CD4-positive, CD25-positive, alpha-beta regulatory T cell (primary cell): ENCODE measurements at regions not wholly inside any gene's neighbourhood (a gene's known extent, or its start where the extent isn't known, plus 50 kb on each side); places are given as distances from the start of the nearest gene placed in this dataset.
A peak's percentile ranks its signal among the peaks of the same experiment; 100 is the strongest.

Experiments
- ATAC-seq, 2 donors: fragments of 150-1000 bp; cut with Tn5 transposase; one replicate each; pipeline ENCODE4 v1.10.0; 2021; ENCODE audit warnings: low read depth in 2 of 2, moderate number of reproducible peaks in 2 of 2, moderate library complexity in 1 of 2
- DNase-seq, 3 donors: peaks; one replicate each; pipeline versions ENCODE4 v3.0.0 to v3.0.0-alpha.2; 2012 to 2022; ENCODE audit warnings: mixed read lengths in 1 of 3
- H3K27ac ChIP-seq: one replicate; pipeline ENCODE4 v1.7.0; 2013; ENCODE audit warnings: mild to moderate bottlenecking, low read length; ENCODE audit not compliant: insufficient read depth, poor library complexity, severe bottlenecking
- H3K27me3 ChIP-seq: one replicate; pipeline ENCODE4 v1.7.0; 2013; ENCODE audit warnings: low read length; ENCODE audit not compliant: control insufficient read depth, insufficient read depth
- H3K36me3 ChIP-seq: one replicate; pipeline ENCODE4 v1.7.0; 2013; ENCODE audit warnings: mild to moderate bottlenecking, low read length, moderate library complexity; ENCODE audit not compliant: control insufficient read depth, insufficient read depth
- H3K4me1 ChIP-seq: 2 replicates; pipeline ENCODE4 v1.7.0; 2013; ENCODE audit warnings: mild to moderate bottlenecking, low read length; ENCODE audit not compliant: insufficient read depth, control insufficient read depth, poor library complexity, severe bottlenecking
- H3K4me3 ChIP-seq: one replicate; pipeline ENCODE4 v1.7.0; 2013; ENCODE audit warnings: low read depth, mild to moderate bottlenecking, low read length, moderate library complexity
- H3K9me3 ChIP-seq, 2 experiments: 1 replicate in 1 of 2; 2 replicates in 1 of 2; pipeline ENCODE4 v1.7.0; 2013; ENCODE audit warnings: low read length in 2 of 2, mild to moderate bottlenecking in 1 of 2, moderate library complexity in 1 of 2; ENCODE audit not compliant: control insufficient read depth in 2 of 2
- H3K27ac Mint-ChIP-seq, 3 donors: one replicate each; pipeline ENCODE4 v1.8.0; 2020 to 2022; ENCODE audit warnings: mild to moderate bottlenecking in 3 of 3, mixed read lengths in 3 of 3, moderate library complexity in 2 of 3
- H3K27me3 Mint-ChIP-seq: one replicate; pipeline ENCODE4 v1.8.0; 2022; ENCODE audit warnings: mild to moderate bottlenecking, mixed read lengths
- H3K36me3 Mint-ChIP-seq: one replicate; pipeline ENCODE4 v1.8.0; 2020; ENCODE audit warnings: mixed read lengths
- H3K4me1 Mint-ChIP-seq, 4 donors: one replicate each; pipeline ENCODE4 v1.8.0; 2020 to 2022; ENCODE audit warnings: mixed read lengths in 4 of 4, mild to moderate bottlenecking in 1 of 4
- H3K4me3 Mint-ChIP-seq, 4 donors: one replicate each; pipeline ENCODE4 v1.8.0; 2020 to 2022; ENCODE audit warnings: mild to moderate bottlenecking in 4 of 4, mixed read lengths in 4 of 4, moderate library complexity in 3 of 4
- H3K9me3 Mint-ChIP-seq, 7 donors: one replicate each; pipeline ENCODE4 v1.8.0; 2020 to 2022; ENCODE audit warnings: mixed read lengths in 7 of 7, mild to moderate bottlenecking in 3 of 7, moderate library complexity in 2 of 7

- H3K27ac ChIP-seq, result no peak overlapping the region
- no peak overlapping the region for H3K4me3 ChIP-seq
- H3K27me3 ChIP-seq, result no peaks in the 10 kb centered on the region
- ATAC-seq (no peak), DNase-seq (no peak)
- no peak overlapping the region for H3K4me3 Mint-ChIP-seq
- H3K9me3 Mint-ChIP-seq, result peaks cover 5 to 14% (median 7%) of the 10 kb centered on the region in 7 donors
- no peaks in the 10 kb centered on the region for H3K36me3 ChIP-seq
- no peaks in the 10 kb centered on the region for H3K9me3 ChIP-seq
- H3K4me1 ChIP-seq, result no peaks in the 10 kb centered on the region
- H3K27ac Mint-ChIP-seq, result peak overlapping the region in 1 of 3 donors; percentile 41
- H3K27me3 Mint-ChIP-seq, result no peaks in the 10 kb centered on the region
- no peaks in the 10 kb centered on the region for H3K36me3 Mint-ChIP-seq
- no peaks in the 10 kb centered on the region for H3K4me1 Mint-ChIP-seq
Observed at GRCh38 chr3:18201315-18201714, 223.8 kb downstream of the SATB1 start.

GRCh38 chr3:18199757-18200156, 225.4 kb downstream of the SATB1 start:
- no peaks in the 10 kb centered on the region for H3K4me1 Mint-ChIP-seq
- DNase-seq (no peak), ATAC-seq (no peak)
- no peaks in the 10 kb centered on the region for H3K36me3 Mint-ChIP-seq
- no peak overlapping the region for H3K4me3 Mint-ChIP-seq
- no peak overlapping the region for H3K27ac Mint-ChIP-seq
- Histone ChIP-seq H3K36me3 (no peaks in the 10 kb centered on the region), H3K9me3 (no peaks in the 10 kb centered on the region), H3K27me3 (no peaks in the 10 kb centered on the region), H3K27ac (no peak overlapping the region), H3K4me1 (no peaks in the 10 kb centered on the region), H3K4me3 (no peak overlapping the region)
- H3K27me3 Mint-ChIP-seq, result no peaks in the 10 kb centered on the region
- peaks cover 5 to 17% (median 7%) of the 10 kb centered on the region in 7 donors for H3K9me3 Mint-ChIP-seq

GRCh38 chr3:18195836-18196235, 229.3 kb downstream of the SATB1 start:
- Mint-ChIP-seq H3K4me3 (no peak overlapping the region), H3K9me3 (peaks cover 3 to 17% (median 7%) of the 10 kb centered on the region in 7 donors), H3K27ac (no peak overlapping the region), H3K27me3 (no peaks in the 10 kb centered on the region), H3K36me3 (no peaks in the 10 kb centered on the region), H3K4me1 (no peaks in the 10 kb centered on the region)
- ATAC-seq (no peak), DNase-seq (no peak)
- Histone ChIP-seq H3K9me3 (no peaks in the 10 kb centered on the region), H3K36me3 (no peaks in the 10 kb centered on the region), H3K4me1 (no peaks in the 10 kb centered on the region), H3K27ac (no peak overlapping the region), H3K27me3 (no peaks in the 10 kb centered on the region), H3K4me3 (no peak overlapping the region)

- H3K9me3 Mint-ChIP-seq, result peaks cover 1 to 17% (median 5%) of the 10 kb centered on the region in 7 donors
- H3K36me3 Mint-ChIP-seq, result no peaks in the 10 kb centered on the region
- Histone ChIP-seq H3K9me3 (no peaks in the 10 kb centered on the region), H3K36me3 (no peaks in the 10 kb centered on the region), H3K27me3 (no peaks in the 10 kb centered on the region), H3K4me3 (no peak overlapping the region), H3K4me1 (no peaks in the 10 kb centered on the region), H3K27ac (no peak overlapping the region)
- no peaks in the 10 kb centered on the region for H3K4me1 Mint-ChIP-seq
- no peak overlapping the region for H3K4me3 Mint-ChIP-seq
- H3K27me3 Mint-ChIP-seq, result no peaks in the 10 kb centered on the region
- DNase-seq (no peak), ATAC-seq (no peak)
- no peak overlapping the region for H3K27ac Mint-ChIP-seq
Observed at GRCh38 chr3:18194431-18194830, 230.7 kb downstream of the SATB1 start.

- Mint-ChIP-seq H3K27me3 (peaks cover 8% of the 10 kb centered on the region), H3K9me3 (peaks cover 0 to 2% (median 0%) of the 10 kb centered on the region in 7 donors), H3K27ac (no peak overlapping the region), H3K4me1 (no peaks in the 10 kb centered on the region), H3K4me3 (no peak overlapping the region), H3K36me3 (no peaks in the 10 kb centered on the region)
- no peaks in the 10 kb centered on the region for H3K9me3 ChIP-seq
- no peak overlapping the region for H3K4me3 ChIP-seq
- no peaks in the 10 kb centered on the region for H3K27me3 ChIP-seq
- ATAC-seq (no peak), DNase-seq (no peak)
- H3K4me1 ChIP-seq, result no peaks in the 10 kb centered on the region
- H3K27ac ChIP-seq, result no peak overlapping the region
- H3K36me3 ChIP-seq, result no peaks in the 10 kb centered on the region
Observed at GRCh38 chr3:18190646-18191045, 234.5 kb downstream of the SATB1 start.

GRCh38 chr3:18189282-18190050, 235.7 kb downstream of the SATB1 start:
- Histone ChIP-seq H3K36me3 (no peaks in the 10 kb centered on the region), H3K4me3 (no peak overlapping the region), H3K27ac (no peak overlapping the region), H3K27me3 (no peaks in the 10 kb centered on the region), H3K4me1 (no peaks in the 10 kb centered on the region), H3K9me3 (no peaks in the 10 kb centered on the region)
- no peak overlapping the region for H3K27ac Mint-ChIP-seq
- H3K9me3 Mint-ChIP-seq, result peaks cover 0 to under 1% (median 0%) of the 10 kb centered on the region in 7 donors
- ATAC-seq, result no peak
- H3K27me3 Mint-ChIP-seq, result peaks cover 8% of the 10 kb centered on the region
- H3K4me3 Mint-ChIP-seq, result no peak overlapping the region
- H3K36me3 Mint-ChIP-seq, result no peaks in the 10 kb centered on the region
- no peaks in the 10 kb centered on the region for H3K4me1 Mint-ChIP-seq
- no peak for DNase-seq

- no peak overlapping the region for H3K27ac Mint-ChIP-seq
- no peak overlapping the region for H3K4me3 Mint-ChIP-seq
- H3K27me3 Mint-ChIP-seq, result peaks cover 8% of the 10 kb centered on the region
- Histone ChIP-seq H3K27ac (no peak overlapping the region), H3K27me3 (no peaks in the 10 kb centered on the region), H3K9me3 (no peaks in the 10 kb centered on the region), H3K36me3 (no peaks in the 10 kb centered on the region), H3K4me1 (no peaks in the 10 kb centered on the region), H3K4me3 (no peak overlapping the region)
- DNase-seq (no peak), ATAC-seq (no peak)
- H3K36me3 Mint-ChIP-seq, result no peaks in the 10 kb centered on the region
- H3K4me1 Mint-ChIP-seq, result no peaks in the 10 kb centered on the region
- H3K9me3 Mint-ChIP-seq, result no peaks in the 10 kb centered on the region
Observed at GRCh38 chr3:18188491-18188890, 236.6 kb downstream of the SATB1 start.

GRCh38 chr3:18185624-18186023, 239.5 kb downstream of the SATB1 start:
- no peaks in the 10 kb centered on the region for H3K27me3 ChIP-seq
- Mint-ChIP-seq H3K27ac (no peak overlapping the region), H3K4me3 (no peak overlapping the region), H3K36me3 (no peaks in the 10 kb centered on the region), H3K9me3 (no peaks in the 10 kb centered on the region), H3K4me1 (no peaks in the 10 kb centered on the region), H3K27me3 (peaks cover 8% of the 10 kb centered on the region)
- ATAC-seq, result no peak
- no peaks in the 10 kb centered on the region for H3K4me1 ChIP-seq
- H3K27ac ChIP-seq, result no peak overlapping the region
- H3K4me3 ChIP-seq, result no peak overlapping the region
- no peak for DNase-seq
- no peaks in the 10 kb centered on the region for H3K9me3 ChIP-seq
- H3K36me3 ChIP-seq, result no peaks in the 10 kb centered on the region
